C4-2B (cell line): ENCODE measurements at regions not wholly inside any gene's neighbourhood (a gene's known extent, or its start where the extent isn't known, plus 50 kb on each side); places are given as distances from the start of the nearest gene placed in this dataset.

Experiments used
- CTCF ChIP-seq: fragments of 450-650 bp; conservative IDR thresholded peaks from 2 replicates; pipeline ENCODE4 v1.5.1; 2017; ENCODE audit warnings: mild to moderate bottlenecking
- ZFX ChIP-seq: fragments of 450-650 bp; IDR thresholded peaks from 2 replicates; pipeline ENCODE4 v1.6.1; 2017

DNA sequence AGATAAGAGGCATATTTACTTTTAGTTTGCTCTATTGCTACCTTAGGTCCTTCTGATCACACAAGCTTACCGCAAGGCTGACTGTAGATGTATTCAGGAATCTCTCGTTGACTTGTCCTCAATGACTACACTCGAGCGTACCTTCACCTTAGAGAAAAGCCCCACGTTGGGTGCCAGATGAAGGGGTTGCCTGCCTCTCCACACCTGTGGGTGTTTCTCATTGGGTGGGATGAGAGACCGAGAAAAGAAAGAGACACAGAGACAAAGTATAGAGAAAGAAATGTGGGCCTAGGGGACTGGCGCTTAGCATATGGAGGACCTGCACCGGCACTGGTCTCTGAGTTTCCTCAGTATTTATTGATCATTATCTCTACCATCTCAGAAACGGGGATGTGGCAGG is 51.8 kb downstream of the ASCL4 start:
- TF ChIP-seq CTCF, result no peak
- TF ChIP-seq ZFX, result no peak
